Mesodermal cell (in vitro differentiated cells): ENCODE measurements at regions not wholly inside any gene's neighbourhood (a gene's known extent, or its start where the extent isn't known, plus 50 kb on each side); places are given as distances from the start of the nearest gene placed in this dataset.
"Not testable (repeated sequence)": the region's sequence is repeated elsewhere in the genome, so short reads cannot be mapped to it uniquely, and the experiment has no call there.

Experiments
- H3K27ac ChIP-seq: 2 replicates; pipeline ENCODE4 v1.7.0; 2013; ENCODE audit warnings: mild to moderate bottlenecking, low read depth, low read length, moderate library complexity; ENCODE audit not compliant: severe bottlenecking
- H3K36me3 ChIP-seq: 2 replicates; pipeline ENCODE4 v1.7.1; 2013; ENCODE audit warnings: mild to moderate bottlenecking, low read length, moderate library complexity; ENCODE audit not compliant: control insufficient read depth, insufficient read depth
- H3K4me1 ChIP-seq: one replicate; pipeline ENCODE4 v1.7.1; 2013; ENCODE audit warnings: mild to moderate bottlenecking, low read length; ENCODE audit not compliant: insufficient read depth, control insufficient read depth, poor library complexity, severe bottlenecking
- H3K4me3 ChIP-seq: 2 replicates; pipeline ENCODE4 v1.7.0; 2013; ENCODE audit warnings: low read length, control low read depth, mild to moderate bottlenecking; ENCODE audit not compliant: insufficient read depth, poor library complexity, severe bottlenecking; ENCODE audit errors: extremely low read depth
- H3K9me3 ChIP-seq: 2 replicates; pipeline ENCODE4 v1.7.1; 2013; ENCODE audit warnings: mild to moderate bottlenecking, low read length, moderate library complexity; ENCODE audit not compliant: control insufficient read depth
- WGBS, 2 experiments: methylation state at CpG; one replicate each; pipeline ENCODE4 v1.1.5; 2013; ENCODE audit warnings: missing lambda C conversion rate in 2 of 2; ENCODE audit not compliant: insufficient coverage in 2 of 2; 5-methylcytosine and 5-hydroxymethylcytosine counted together

DNA sequence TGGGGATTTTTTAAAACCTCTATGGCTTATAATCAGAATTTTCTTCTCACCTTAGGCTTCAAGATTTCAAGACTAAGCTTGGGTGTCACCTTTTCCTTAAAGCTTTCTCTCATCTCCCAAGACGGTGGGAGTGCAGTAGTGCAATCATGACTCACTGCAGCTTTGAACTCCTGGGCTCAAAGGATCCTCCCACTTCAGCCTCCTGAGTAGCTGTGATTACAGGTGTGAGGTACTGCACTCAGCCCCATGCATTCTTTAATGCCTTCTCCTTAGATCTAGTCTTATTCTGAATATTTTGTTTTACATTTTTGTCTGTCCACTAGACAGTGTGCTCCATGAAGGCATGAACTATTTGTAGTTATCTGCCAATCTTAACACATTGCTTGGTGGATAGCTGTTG lies 55.7 kb upstream of the FAT3 start:
- no CpG with 5 or more reads among the region's 1 CpG for WGBS, 2 experiments
- Histone ChIP-seq H3K27ac (no peak overlapping the region), H3K36me3 (no peaks in the 10 kb centered on the region), H3K9me3 (peaks cover 3% of the 10 kb centered on the region), H3K4me3 (no peak overlapping the region), H3K4me1 (no peaks in the 10 kb centered on the region)

DNA sequence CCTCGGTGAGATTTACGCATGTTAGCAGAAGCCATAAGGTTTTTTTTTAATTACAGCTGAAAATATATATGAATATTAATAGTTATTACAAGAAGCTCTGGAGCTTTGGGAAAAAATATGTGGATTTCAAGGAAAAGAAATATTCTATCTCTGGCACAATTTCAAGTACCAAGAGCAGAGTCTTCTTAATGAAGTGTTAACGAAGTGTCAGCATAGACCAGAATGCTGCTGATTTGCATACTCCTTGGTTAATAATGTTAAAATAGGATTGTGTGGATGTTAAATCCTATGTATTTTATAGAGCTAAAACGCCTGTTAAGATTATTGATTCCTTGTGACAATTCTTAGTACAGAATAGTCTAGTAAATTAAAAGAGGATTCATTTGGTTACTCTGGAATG lies 57.0 kb upstream of the FAT3 start:
- no peak overlapping the region for H3K27ac ChIP-seq
- H3K9me3 ChIP-seq = peaks cover 3% of the 10 kb centered on the region
- H3K4me3 ChIP-seq = no peak overlapping the region
- WGBS, 2 experiments = 100% methylated on average over 1 of the region's 4 CpGs; no CpG with 5 or more reads in 1 of the 2 experiments
- no peaks in the 10 kb centered on the region for H3K36me3 ChIP-seq
- H3K4me1 ChIP-seq = no peaks in the 10 kb centered on the region

DNA sequence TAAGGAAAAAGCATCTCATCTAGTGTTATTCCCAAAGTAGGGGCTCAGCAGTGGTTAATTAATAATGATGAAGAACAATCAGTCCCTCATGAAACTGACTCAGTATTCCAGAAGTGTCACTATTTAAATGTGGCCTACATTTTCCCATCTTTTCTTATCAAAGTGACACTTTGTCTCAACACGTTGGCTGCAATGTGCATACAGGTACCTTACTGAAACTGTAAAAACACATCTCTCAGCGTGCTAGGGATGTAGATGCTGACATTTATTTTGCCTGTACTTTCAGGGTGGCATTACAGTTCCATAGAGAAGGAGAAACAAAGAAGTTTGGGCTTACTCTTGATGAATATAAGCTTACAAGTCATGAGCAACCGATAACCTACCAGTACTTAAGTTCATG lies 58.3 kb upstream of the FAT3 start:
- whole genome bisulfite sequencing, 2 experiments = 92% methylated on average over 2 of the region's 3 CpGs; no CpG with 5 or more reads in 1 of the 2 experiments

DNA sequence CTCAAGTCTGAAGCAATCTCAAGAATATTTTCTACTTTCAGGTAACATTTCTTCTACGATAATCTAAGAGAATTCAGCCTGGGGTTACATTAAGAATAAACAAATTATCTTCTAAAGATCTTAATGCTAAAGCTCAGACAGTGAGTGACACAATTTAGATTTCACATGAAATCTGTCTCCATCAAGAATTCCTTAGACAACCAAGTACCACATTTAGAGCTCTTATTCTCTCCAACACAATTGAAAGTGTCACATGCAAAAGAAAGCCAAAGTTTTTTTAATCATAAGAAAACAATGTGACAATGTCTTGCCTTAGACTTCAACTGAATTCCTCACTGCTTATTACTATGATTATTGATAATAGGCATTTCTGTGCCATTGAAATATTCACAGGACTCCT lies 60.7 kb upstream of the FAT3 start:
- H3K27ac ChIP-seq = no peak overlapping the region
- H3K4me1 ChIP-seq = no peaks in the 10 kb centered on the region
- H3K4me3 ChIP-seq = no peak overlapping the region
- peaks cover 2% of the 10 kb centered on the region for H3K9me3 ChIP-seq
- 60% methylated on average over 1 of the region's 1 CpG; no CpG with 5 or more reads in 1 of the 2 experiments for WGBS, 2 experiments
- no peaks in the 10 kb centered on the region for H3K36me3 ChIP-seq

More for the DNA sequence above, 58.3 kb upstream of the FAT3 start:
- Histone ChIP-seq H3K9me3 (peaks cover 3% of the 10 kb centered on the region), H3K36me3 (no peaks in the 10 kb centered on the region), H3K4me3 (no peak overlapping the region), H3K27ac (no peak overlapping the region), H3K4me1 (no peaks in the 10 kb centered on the region)

DNA sequence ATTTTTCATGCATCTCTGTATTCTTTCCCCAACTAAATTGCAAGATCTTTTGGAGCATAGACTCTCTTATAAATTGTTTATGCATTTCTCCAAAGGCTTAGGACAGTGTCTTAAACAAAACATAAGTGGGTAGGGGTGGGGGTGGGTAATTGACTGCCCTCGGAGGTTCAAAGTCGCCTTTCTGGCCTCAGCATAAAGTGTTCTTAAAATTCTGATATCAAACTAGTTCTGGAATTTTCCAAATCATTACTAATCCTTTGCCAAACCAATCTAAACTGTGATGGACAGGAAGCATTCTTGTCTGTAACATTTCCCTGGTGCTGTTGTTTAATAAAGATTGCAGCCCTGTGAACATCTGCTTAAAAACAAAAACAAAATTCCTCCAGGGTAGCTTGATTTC lies 61.8 kb upstream of the FAT3 start:
- Histone ChIP-seq H3K9me3 (no peaks in the 10 kb centered on the region), H3K4me3 (no peak overlapping the region), H3K4me1 (no peaks in the 10 kb centered on the region), H3K36me3 (no peaks in the 10 kb centered on the region), H3K27ac (no peak overlapping the region)
- no CpG with 5 or more reads among the region's 2 CpGs for WGBS, 2 experiments

DNA sequence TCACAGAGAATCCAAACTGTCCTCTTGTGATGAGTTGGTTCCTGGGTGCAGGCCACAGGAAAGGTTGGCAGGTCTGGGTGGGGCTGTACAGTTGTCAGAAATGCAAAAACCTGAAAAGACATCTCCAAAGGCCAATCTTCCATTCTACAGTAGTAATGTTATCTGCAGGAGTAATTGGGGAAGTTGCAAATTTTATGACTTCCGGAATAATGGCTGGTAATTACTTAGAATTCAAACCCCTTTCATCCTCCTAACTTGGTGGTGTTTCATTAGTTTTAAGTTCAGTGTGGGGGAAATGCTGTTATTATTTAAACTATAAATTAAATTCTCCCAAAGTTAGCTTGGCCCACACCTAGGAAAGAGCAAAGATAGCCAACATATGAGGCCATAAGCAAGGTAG lies 64.7 kb upstream of the FAT3 start:
- Histone ChIP-seq H3K4me3 (no peak overlapping the region), H3K9me3 (no peaks in the 10 kb centered on the region), H3K4me1 (no peaks in the 10 kb centered on the region), H3K36me3 (no peaks in the 10 kb centered on the region), H3K27ac (no peak overlapping the region)
- WGBS, 2 experiments = no CpG with 5 or more reads among the region's 1 CpG

DNA sequence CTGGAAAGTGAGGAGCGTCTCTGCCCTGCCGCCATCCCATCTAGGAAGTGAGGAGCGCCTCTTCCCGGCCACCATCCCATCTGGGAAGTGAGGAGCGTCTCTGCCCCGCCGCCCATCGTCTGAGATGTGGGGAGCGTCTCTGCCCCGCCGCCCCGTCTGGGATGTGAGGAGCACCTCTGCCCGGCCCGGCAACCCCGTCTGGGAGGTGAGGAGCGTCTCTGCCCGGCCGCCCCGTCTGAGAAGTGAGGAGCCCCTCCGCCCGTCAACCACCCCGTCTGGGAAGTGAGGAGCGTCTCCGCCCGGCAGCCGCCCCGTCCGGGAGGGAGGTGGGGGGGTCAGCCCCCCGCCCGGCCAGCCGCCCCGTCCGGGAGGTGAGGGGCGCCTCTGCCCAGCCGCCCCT lies 67.2 kb upstream of the FAT3 start:
- H3K36me3 ChIP-seq, H3K4me1 ChIP-seq, H3K4me3 ChIP-seq, H3K9me3 ChIP-seq, H3K27ac ChIP-seq: not testable (repeated sequence)
- 90 to 92% methylated on average over 5 to 13 of the region's 35 CpGs for WGBS, 2 experiments

DNA sequence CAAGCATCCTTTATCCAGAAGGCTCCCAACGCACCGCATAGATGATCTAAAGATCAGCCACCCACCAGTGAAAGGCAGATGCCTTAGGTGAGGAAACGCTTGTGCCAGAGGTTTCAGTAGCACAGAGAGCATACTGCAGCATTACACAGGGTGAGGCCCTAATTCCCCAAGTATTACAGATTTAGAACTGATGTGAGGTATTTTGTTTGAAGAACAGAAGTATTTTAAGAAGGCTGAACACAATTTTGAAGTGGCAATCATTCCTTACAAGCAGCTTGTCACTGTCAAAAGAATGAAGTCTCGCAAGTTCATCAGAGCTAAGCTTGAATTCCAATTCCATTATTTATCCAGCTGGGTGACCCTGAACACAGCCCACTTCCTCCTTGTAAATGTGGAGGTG lies 70.0 kb upstream of the FAT3 start:
- 40 to 89% methylated on average over 1 to 3 of the region's 4 CpGs for WGBS, 2 experiments
- H3K27ac ChIP-seq = no peak overlapping the region
- H3K36me3 ChIP-seq = no peaks in the 10 kb centered on the region
- no peak overlapping the region for H3K4me3 ChIP-seq
- H3K9me3 ChIP-seq = no peaks in the 10 kb centered on the region
- H3K4me1 ChIP-seq = no peaks in the 10 kb centered on the region

DNA sequence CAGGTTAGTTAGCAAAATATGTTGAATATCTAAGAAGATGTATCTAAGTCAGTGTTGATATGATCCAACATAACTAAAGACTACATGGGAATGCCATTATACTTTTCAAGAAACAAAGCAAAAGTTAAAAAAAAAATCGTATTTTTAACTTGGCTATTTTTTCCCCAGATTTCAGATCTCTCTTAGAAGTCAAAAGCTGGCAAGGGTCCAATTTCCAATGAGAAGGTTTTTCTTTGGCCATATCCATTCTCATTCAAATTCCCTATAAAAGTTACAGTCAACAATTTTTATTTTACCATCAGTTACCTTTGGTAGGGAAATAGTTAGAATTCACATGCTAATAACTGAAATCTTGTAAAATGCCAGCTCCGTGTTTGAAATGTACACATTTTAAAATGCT lies 70.5 kb upstream of the FAT3 start:
- Histone ChIP-seq H3K4me3 (no peak overlapping the region), H3K27ac (no peak overlapping the region), H3K9me3 (no peaks in the 10 kb centered on the region), H3K36me3 (no peaks in the 10 kb centered on the region), H3K4me1 (no peaks in the 10 kb centered on the region)
- 80 to 100% methylated on average over 1 of the region's 2 CpGs for whole genome bisulfite sequencing, 2 experiments

DNA sequence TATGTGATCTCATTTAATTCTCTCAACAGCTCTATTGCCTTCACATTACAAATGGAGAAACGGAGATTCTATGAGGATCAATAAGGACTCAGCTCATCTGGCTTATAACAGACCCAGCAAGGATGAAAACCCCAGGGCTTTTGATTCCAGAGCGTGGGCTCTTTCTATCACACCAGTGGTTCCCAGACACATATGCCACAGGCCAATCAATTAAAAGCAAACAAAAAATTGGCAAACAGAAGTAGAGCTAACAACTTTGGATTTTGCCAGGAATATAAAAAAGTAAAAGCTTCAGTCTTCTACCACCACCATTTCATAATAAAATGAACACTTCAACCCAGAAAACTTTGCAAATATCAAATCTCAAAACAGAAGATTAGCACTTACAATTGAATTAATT lies 71.1 kb upstream of the FAT3 start:
- Histone ChIP-seq H3K27ac (no peak overlapping the region), H3K9me3 (no peaks in the 10 kb centered on the region), H3K4me3 (no peak overlapping the region), H3K36me3 (no peaks in the 10 kb centered on the region), H3K4me1 (no peaks in the 10 kb centered on the region)
- no CpG with 5 or more reads among the region's 2 CpGs for WGBS, 2 experiments

DNA sequence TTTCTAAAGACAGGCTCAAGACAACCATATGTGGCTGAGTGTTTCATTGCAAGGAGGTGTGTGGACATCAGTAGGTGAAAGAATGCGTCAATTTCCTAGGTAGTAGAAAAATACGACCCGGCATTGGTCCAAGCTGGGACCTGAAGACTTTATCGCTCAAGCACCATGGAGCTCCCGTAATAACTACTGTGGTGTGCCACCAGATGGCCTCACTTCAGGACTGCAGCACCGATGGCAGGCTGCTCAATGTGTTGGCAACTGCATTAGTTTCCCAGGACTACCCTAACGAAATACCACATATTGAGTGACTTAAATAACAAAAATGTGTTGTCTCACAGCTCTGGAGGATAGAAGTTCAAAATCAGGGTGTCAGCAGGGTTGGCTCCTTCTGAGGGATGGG lies 72.4 kb upstream of the FAT3 start:
- Histone ChIP-seq H3K9me3 (no peaks in the 10 kb centered on the region), H3K4me3 (no peak overlapping the region), H3K27ac (no peak overlapping the region), H3K36me3 (no peaks in the 10 kb centered on the region), H3K4me1 (no peaks in the 10 kb centered on the region)
- WGBS, 2 experiments = 75 to 80% methylated on average over 5 to 6 of the region's 7 CpGs

DNA sequence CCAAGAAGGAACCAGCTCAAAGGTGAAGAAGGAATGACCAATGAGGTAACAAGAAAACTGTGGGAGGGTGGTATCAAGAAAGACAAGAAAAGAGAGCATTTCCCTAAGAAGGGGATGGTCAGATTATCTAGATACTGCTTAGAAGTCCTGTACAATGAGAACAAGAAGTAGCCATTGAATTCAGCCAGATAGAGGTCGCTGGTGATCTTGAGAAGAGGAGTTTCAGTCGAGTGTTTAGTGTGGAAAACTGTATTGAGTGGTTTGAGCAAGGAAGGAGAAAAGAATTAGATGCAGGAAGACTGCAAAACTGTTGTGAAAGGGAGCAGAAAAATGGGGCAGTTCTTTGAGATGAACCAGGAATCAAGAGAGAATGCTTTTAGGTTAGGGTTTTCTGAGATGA lies 74.6 kb upstream of the FAT3 start:
- Histone ChIP-seq H3K4me1 (no peaks in the 10 kb centered on the region), H3K9me3 (no peaks in the 10 kb centered on the region), H3K27ac (no peak overlapping the region), H3K4me3 (no peak overlapping the region), H3K36me3 (no peaks in the 10 kb centered on the region)
- WGBS, 2 experiments = 63 to 78% methylated on average over 2 of the region's 2 CpGs
